Esophagus muscularis mucosa (tissue), 3 donors: ENCODE measurements at regions not wholly inside any gene's neighbourhood (a gene's known extent, or its start where the extent isn't known, plus 50 kb on each side); places are given as distances from the start of the nearest gene placed in this dataset.

Experiments
- POLR2A ChIP-seq: fragments of 450-650 bp; IDR thresholded peaks from one replicate; pipeline ENCODE4 v1.6.1; 2017; ENCODE audit warnings: antibody characterized with exemption, moderate library complexity, mild to moderate bottlenecking, low read depth
- TF ChIP-seq, protein P1 (sequence below), 3 experiments: fragments of 200-600 bp in 2 of 3; fragments of 450-650 bp in 1 of 3; sonication (generic) in 2 of 3; IDR thresholded peaks; one replicate each; pipeline ENCODE4 v1.5.1; 2017 to 2019; ENCODE audit warnings: antibody characterized with exemption in 3 of 3, mild to moderate bottlenecking in 2 of 3, moderate library complexity in 1 of 3

DNA sequence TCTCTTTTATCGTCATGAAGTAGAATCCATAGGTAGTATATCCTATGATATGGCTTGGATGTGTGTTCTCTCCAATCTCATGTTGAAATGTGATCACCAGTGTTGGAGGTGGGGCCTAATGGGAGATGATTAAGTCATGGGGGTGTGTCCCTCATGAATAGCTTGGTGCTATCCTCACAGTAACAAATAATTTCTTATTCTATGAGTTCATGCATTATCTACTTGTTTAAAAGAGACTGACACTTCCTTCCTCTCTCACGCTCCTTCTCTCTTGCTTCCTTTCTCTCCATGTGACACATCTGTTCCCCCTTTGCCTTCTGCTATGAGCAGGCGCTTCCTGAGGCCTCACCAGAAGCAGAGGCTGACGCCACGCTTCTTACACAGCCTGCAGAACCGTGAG lies 165.6 kb downstream of the MREG start:
- TF ChIP-seq, protein P1, sequence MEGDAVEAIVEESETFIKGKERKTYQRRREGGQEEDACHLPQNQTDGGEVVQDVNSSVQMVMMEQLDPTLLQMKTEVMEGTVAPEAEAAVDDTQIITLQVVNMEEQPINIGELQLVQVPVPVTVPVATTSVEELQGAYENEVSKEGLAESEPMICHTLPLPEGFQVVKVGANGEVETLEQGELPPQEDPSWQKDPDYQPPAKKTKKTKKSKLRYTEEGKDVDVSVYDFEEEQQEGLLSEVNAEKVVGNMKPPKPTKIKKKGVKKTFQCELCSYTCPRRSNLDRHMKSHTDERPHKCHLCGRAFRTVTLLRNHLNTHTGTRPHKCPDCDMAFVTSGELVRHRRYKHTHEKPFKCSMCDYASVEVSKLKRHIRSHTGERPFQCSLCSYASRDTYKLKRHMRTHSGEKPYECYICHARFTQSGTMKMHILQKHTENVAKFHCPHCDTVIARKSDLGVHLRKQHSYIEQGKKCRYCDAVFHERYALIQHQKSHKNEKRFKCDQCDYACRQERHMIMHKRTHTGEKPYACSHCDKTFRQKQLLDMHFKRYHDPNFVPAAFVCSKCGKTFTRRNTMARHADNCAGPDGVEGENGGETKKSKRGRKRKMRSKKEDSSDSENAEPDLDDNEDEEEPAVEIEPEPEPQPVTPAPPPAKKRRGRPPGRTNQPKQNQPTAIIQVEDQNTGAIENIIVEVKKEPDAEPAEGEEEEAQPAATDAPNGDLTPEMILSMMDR (IDR thresholded peaks at IDR 0.05), result no peak
- TF ChIP-seq POLR2A, result no peak
